ENCODE measurements at regions not wholly inside any gene's neighbourhood (a gene's known extent, or its start where the extent isn't known, plus 50 kb on each side); places are given as distances from the start of the nearest gene placed in this dataset.
"Not testable (repeated sequence)": the region's sequence is repeated elsewhere in the genome, so short reads cannot be mapped to it uniquely, and the experiment has no call there.

DNA sequence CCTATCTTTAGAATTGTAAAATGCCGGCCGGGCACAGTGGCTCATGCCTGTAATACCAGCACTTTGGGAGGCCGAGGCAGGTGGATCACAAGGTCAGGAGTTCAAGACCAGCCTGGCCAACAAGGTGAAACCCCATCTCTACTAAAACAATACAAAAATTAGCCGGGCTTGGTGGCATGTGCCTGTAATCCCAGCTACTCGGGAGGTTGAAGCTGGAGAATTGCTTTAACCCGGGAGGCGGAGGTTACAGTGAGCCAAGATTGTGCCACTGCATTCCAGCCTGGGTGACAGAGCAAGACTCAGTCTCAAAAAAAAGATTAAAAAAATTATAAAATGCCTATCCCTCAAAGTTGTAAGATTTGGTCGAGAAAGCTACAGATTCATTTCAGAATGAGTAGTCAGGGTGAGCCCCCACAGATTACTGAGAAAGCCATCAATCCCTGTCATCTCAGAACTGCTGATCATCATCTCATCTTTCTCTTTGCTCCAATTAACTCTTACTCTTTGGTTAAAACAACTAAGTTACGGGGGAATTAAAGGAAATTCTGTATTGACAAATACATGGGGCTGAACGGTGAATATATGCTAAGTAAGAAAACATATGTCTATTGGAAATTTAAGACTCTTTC, 76.9 kb upstream of the TNFSF11 start:
- intact Hi-C loops (cut with micrococcal nuclease): loop anchor here (10.0 kb wide), 2 partner anchors 162 to 822 kb away; no protein-coding TSS in a partner anchor
- ATAC-seq; DNase-seq (ENCODE audit: extremely low read depth in 1 of 4, low spot score in 3 of 4); CTCF ChIA-PET (ENCODE audit: low intra/inter-chr PET ratio); H3K4me1 ChIP-seq (replicated peaks in 1 of 2; ENCODE audit: control insufficient read depth in 2 of 2, insufficient read depth in 2 of 2, low read length in 2 of 2); H3K27ac ChIP-seq (ENCODE audit: extremely low read depth, low read depth, low read length); in situ Hi-C loops (cut with MboI); H3K9me1 ChIP-seq (ENCODE audit: control insufficient read depth, insufficient read depth, low read length); H3K9ac ChIP-seq (ENCODE audit: insufficient read depth in 1 of 2, low read depth in 2 of 2, low read length in 2 of 2); H4K20me1 ChIP-seq (replicated peaks; ENCODE audit: control insufficient read depth, insufficient read depth, low read length); H3K4me3 ChIP-seq; H3K79me2 ChIP-seq (ENCODE audit: control insufficient read depth, insufficient read depth, low read length); H2AFZ ChIP-seq (ENCODE audit: low read depth, low read length); POLR2A ChIA-PET; H3K36me3 ChIP-seq (ENCODE audit: control insufficient read depth, insufficient read depth, low read length); BruUV-seq (replicated peaks); H3K4me2 ChIP-seq (ENCODE audit: insufficient read depth, low read length); H3K27me3 ChIP-seq (ENCODE audit: control insufficient read depth in 2 of 2, insufficient read depth in 2 of 2, low read length in 2 of 2); H3K9me3 ChIP-seq (replicated peaks; ENCODE audit: control insufficient read depth, insufficient read depth, low read depth, low read length); FAIRE-seq: not testable (repeated sequence)
- 4% methylated on average over 9 of the region's 10 CpGs for WGBS (ENCODE audit: insufficient coverage, low coverage, missing lambda C conversion rate)
- peak; percentile 20 for TF ChIP-seq MEIS2 (IDR thresholded peaks at IDR 0.05; ENCODE audit: partially characterized antibody)
- TF ChIP-seq, protein P1, sequence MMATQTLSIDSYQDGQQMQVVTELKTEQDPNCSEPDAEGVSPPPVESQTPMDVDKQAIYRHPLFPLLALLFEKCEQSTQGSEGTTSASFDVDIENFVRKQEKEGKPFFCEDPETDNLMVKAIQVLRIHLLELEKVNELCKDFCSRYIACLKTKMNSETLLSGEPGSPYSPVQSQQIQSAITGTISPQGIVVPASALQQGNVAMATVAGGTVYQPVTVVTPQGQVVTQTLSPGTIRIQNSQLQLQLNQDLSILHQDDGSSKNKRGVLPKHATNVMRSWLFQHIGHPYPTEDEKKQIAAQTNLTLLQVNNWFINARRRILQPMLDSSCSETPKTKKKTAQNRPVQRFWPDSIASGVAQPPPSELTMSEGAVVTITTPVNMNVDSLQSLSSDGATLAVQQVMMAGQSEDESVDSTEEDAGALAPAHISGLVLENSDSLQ (IDR thresholded peaks at IDR 0.05): 0 out of 2 replicates have a peak, but pooled peaks have one; percentile 16

DNA sequence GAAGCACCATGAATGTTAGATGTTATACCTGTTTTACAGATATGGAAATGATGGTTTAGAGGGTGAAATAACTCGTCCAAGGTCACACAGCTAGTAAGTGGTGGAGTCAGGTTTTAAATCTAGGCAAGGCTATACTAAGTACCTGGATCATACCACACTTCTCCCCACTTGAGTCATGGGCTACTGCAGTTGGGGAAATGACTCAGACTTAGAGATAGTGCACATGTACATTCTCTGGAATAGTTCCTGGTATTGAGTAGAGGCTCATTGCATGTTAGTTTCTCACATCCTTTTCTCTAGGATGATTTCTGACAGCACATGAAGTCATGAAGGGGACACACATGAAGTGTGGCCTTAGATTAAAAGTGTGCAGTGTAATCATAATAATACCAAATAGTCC, 76.2 kb upstream of the TNFSF11 start:
- POLR2A ChIA-PET: no interaction called here
- Histone ChIP-seq H3K4me2 (ENCODE audit: insufficient read depth, low read length) (no peak overlapping the region), H4K20me1 (replicated peaks; ENCODE audit: control insufficient read depth, insufficient read depth, low read length) (no peaks in the 10 kb centered on the region), H3K79me2 (ENCODE audit: control insufficient read depth, insufficient read depth, low read length) (no peaks in the 10 kb centered on the region), H3K9me1 (ENCODE audit: control insufficient read depth, insufficient read depth, low read length) (no peaks in the 10 kb centered on the region), H3K4me3 (no peak overlapping the region), H3K4me1 (replicated peaks in 1 of 2; ENCODE audit: control insufficient read depth in 2 of 2, insufficient read depth in 2 of 2, low read length in 2 of 2) (no peaks in the 10 kb centered on the region; a peak in 1 of 5 replicates), H3K9me3 (replicated peaks; ENCODE audit: control insufficient read depth, insufficient read depth, low read depth, low read length) (no peaks in the 10 kb centered on the region), H2AFZ (ENCODE audit: low read depth, low read length) (no peak overlapping the region), H3K27ac (ENCODE audit: extremely low read depth, low read depth, low read length) (no peak overlapping the region), H3K9ac (ENCODE audit: insufficient read depth in 1 of 2, low read depth in 2 of 2, low read length in 2 of 2) (no peak overlapping the region), H3K27me3 (ENCODE audit: control insufficient read depth in 2 of 2, insufficient read depth in 2 of 2, low read length in 2 of 2) (no peaks in the 10 kb centered on the region), H3K36me3 (ENCODE audit: control insufficient read depth, insufficient read depth, low read length) (no peaks in the 10 kb centered on the region)
- intact Hi-C loops (cut with micrococcal nuclease): loop anchor here (10.0 kb wide), 2 partner anchors 163 to 823 kb away; no protein-coding TSS in a partner anchor
- BruUV-seq (replicated peaks): no TSS peak
- FAIRE-seq: no peak
- WGBS (ENCODE audit: insufficient coverage, low coverage, missing lambda C conversion rate): 17% methylated on average over 1 of the region's 1 CpG
- no peak for ATAC-seq
- in situ Hi-C loops (cut with MboI): no loop called here
- CTCF ChIA-PET (ENCODE audit: low intra/inter-chr PET ratio): no interaction called here
- no peak for DNase-seq (ENCODE audit: extremely low read depth in 1 of 4, low spot score in 3 of 4)
- TF ChIP-seq, protein P2, sequence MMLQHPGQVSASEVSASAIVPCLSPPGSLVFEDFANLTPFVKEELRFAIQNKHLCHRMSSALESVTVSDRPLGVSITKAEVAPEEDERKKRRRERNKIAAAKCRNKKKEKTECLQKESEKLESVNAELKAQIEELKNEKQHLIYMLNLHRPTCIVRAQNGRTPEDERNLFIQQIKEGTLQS (IDR thresholded peaks at IDR 0.05): peak; percentile 32; the same call in 1 of the 2 replicates
- TF ChIP-seq, protein P2 (CRISPR knock-in tag; conservative IDR thresholded peaks at IDR 0.05): no peak
- TF ChIP-seq GABPA (tag; conservative IDR thresholded peaks at IDR 0.05; ENCODE audit: low read depth): no peak
- TF ChIP-seq U2AF1 (optimal IDR thresholded peaks at IDR 0.05; ENCODE audit: low read depth, low read length): no peak
- TF ChIP-seq FOSL1 (tag; conservative IDR thresholded peaks at IDR 0.05): peak; percentile 75
- no peak for TF ChIP-seq CREB1 (IDR thresholded peaks at IDR 0.05)
- TF ChIP-seq CREB1 (CRISPR knock-in tag; IDR thresholded peaks at IDR 0.05): no peak
- TF ChIP-seq, protein P3, sequence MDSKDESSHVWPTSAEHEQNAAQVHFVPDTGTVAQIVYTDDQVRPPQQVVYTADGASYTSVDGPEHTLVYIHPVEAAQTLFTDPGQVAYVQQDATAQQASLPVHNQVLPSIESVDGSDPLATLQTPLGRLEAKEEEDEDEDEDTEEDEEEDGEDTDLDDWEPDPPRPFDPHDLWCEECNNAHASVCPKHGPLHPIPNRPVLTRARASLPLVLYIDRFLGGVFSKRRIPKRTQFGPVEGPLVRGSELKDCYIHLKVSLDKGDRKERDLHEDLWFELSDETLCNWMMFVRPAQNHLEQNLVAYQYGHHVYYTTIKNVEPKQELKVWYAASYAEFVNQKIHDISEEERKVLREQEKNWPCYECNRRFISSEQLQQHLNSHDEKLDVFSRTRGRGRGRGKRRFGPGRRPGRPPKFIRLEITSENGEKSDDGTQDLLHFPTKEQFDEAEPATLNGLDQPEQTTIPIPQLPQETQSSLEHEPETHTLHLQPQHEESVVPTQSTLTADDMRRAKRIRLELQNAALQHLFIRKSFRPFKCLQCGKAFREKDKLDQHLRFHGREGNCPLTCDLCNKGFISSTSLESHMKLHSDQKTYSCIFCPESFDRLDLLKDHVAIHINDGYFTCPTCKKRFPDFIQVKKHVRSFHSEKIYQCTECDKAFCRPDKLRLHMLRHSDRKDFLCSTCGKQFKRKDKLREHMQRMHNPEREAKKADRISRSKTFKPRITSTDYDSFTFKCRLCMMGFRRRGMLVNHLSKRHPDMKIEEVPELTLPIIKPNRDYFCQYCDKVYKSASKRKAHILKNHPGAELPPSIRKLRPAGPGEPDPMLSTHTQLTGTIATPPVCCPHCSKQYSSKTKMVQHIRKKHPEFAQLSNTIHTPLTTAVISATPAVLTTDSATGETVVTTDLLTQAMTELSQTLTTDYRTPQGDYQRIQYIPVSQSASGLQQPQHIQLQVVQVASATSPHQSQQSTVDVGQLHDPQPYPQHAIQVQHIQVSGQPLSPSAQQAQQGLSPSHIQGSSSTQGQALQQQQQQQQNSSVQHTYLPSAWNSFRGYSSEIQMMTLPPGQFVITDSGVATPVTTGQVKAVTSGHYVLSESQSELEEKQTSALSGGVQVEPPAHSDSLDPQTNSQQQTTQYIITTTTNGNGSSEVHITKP (IDR thresholded peaks at IDR 0.05; ENCODE audit: partially characterized antibody): peak; percentile 26

All from K562 (cell line).